ENCODE measurements at regions not wholly inside any gene's neighbourhood (a gene's known extent, or its start where the extent isn't known, plus 50 kb on each side); places are given as distances from the start of the nearest gene placed in this dataset.

GRCh38 chr7:54141576-54141975 is 400.6 kb upstream of the VSTM2A start:
- TF ChIP-seq CTCF (IDR thresholded peaks at IDR 0.05) (no peak), POLR2A (IDR thresholded peaks at IDR 0.05) (no peak)

Measured in adrenal gland (tissue), 5 donors.